Stimulated activated CD4-positive, alpha-beta T cell treated with anti-CD3 and anti-CD28 coated beads, Interleukin-2, amount 100 ng/mL, for 4 hours (primary cell): ENCODE measurements at regions not wholly inside any gene's neighbourhood (a gene's known extent, or its start where the extent isn't known, plus 50 kb on each side); places are given as distances from the start of the nearest gene placed in this dataset.

ENCODE experiments used
- DNase-seq: peaks from one replicate; pipeline ENCODE4 v3.0.0-alpha.2; 2020; ENCODE audit warnings: low read depth

DNA sequence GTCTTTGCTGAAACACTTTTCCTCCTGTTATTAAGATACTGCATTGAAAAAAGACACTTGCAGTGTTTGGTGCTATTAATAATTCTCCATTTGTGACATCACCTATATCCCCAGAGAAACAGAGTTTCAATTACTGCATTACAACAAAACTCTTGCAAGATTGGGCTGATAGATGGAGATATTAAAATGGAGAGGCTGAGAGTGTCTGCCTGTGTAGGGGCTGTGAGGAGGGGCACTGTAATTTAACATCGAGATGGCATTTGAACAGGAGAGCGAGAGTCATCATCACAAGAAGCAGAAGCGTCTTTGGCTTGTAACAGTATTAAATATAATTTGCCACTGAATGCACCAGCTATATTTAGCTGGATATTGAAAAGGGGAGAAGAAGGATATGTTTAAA is 316.5 kb downstream of the CDH26 start:
- DNase-seq, result no peak

DNA sequence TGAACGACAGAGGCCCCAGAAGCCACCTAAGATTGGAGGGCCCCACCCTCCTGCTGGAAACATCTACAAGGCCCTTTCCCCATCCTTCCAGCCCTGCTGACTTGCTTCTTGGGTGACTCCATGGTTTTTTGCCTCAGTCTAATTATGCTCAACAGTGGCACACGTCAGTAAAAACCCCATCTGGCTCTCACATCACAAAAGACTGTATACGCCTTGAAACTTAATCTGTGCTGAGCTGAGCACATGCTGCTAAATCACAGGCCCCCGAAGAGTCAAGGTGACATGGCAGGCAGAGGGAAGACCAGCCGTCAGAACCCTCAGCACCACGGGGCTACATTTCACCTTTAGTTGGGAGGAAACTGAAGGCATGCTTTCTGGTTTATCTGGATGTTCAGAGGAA is 323.1 kb downstream of the CDH26 start:
- no peak for DNase-seq

DNA sequence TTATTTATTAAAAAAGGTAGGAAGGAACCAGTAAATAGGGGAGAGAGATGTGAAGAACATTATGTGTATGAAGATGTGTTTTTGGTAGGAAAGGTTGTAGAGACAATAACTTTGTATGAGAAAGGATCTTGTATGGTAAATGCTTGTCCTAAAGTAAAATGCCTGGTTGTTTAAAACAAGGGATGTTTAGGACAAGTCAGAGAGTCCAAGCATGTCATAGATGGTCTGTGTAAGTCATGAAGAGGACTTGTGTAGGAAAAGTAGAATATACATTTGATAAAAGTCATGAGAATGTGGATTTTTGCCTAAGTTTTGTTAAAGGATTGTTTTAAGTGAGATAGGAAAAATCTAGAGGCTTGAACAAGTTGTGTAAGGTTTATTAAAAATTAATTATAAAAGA is 325.1 kb downstream of the CDH26 start:
- DNase-seq, result no peak

DNA sequence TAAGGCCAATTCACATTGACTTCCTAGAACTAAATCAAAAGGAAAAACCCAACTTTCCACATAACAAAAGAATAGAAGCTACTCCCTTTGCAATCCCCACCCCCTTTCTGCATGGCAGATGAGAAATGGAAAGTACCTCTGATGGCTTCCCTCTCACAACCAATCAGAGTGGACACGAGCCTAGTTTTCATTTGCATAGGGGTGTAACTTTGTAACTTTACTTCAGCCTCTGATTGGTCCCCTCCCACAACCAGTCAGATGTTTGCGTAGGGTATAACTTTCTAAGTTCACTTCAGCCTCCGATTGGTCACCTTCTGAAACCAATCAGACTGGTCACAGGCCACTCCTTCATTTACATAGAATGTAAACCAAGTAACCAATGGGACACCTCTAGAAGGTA is 328.5 kb downstream of the CDH26 start:
- no peak for DNase-seq

DNA sequence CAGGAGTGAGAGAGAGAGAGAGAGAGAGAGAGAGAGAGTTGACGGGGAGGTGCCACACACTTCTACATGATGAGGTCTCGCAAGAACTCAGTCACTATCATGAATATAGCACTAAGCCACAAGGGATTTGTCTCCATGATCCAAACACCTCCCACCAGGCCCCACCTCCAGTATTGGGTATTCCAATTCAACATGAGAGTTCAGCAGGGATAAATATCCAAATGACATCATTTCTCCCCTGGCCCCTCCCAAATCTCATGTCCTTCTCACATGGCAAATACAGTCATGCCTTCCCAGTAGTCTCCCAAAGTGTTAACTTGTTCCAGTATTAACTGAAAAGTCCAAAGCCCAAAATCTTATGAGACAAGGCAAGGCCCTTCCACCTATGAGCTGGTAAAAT is 330.7 kb downstream of the CDH26 start:
- no peak for DNase-seq

DNA sequence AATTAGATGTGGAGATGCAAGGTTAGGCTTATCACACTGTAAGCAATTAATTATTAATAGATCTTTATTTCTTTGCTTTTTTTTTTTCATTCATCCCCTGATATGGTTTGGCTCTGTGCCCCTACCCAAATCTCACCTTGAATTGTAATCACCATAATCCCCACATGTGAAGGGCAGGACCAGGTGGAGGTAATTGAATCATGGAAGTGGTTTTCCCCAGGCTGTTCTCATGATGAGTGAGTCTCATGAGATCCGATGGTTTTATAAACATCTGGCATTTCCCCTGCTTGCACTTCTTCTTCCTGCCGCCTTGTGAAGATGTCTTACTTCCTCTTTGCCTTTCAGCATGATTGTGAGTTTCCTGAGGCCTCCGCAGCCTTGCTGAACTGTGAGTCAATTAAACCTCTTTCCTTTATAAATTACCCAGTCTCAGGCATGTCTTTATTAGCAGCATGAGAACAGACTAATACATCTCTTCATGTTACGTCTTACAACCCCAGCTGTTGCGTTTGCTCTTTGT is 333.8 kb downstream of the CDH26 start:
- DNase-seq, result no peak

DNA sequence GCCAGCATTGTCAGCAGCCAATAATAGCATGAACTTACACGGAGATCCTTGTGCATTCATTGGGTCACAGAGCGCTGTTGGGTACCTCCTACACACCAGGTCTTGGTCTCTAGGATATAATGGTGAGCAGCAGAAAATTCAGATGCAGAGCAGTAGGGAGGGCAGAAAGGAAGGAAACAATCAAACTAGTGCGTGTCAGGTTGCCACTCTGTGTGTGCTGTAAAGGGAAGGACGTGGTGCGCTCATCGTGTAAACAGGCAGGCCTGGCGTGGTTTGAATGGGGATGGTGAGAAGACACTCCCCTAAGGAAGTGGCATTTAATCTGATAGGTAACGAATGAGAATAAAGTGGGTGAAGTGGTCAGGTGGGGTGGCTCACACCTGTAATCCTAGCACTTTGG is 336.4 kb downstream of the CDH26 start:
- no peak for DNase-seq

DNA sequence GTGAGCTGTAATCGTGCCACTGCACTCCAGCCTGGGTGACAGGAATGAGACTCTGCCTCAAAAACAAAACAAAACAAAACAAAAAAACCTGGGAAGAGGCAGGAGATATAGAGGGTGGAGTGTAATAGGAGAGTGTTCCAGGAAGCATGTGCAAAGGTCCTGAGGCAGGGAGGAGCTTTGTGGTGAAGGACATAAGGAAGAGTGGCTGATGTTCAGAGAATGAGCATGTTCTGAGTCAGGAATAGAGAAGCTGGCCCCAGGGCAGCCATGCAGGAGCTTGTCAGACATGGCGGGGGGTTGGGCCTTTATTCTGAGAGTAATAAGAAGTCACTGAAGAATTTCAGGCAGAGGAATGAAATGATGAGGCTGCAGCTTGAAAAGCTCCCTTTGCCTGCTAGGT is 337.0 kb downstream of the CDH26 start:
- no peak for DNase-seq

DNA sequence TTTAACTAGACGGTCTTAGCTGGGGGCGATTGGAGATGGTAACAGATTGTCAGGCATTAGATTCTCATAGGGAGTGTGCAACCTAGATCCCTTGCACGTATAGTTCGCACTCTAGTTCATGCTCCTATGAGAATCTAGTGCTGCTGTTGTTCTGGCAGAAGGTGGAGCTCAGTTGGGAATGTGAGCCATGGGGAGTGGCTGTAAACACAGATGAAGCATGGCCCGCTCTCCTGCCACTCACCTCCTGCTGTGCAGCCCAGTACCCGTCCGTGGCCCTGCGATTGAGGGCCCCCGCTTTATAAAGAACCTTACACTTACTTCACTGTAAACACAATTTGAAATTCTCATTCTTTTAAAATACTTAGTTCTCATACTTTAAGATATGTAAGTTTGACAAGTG is 339.4 kb downstream of the CDH26 start:
- no peak for DNase-seq

DNA sequence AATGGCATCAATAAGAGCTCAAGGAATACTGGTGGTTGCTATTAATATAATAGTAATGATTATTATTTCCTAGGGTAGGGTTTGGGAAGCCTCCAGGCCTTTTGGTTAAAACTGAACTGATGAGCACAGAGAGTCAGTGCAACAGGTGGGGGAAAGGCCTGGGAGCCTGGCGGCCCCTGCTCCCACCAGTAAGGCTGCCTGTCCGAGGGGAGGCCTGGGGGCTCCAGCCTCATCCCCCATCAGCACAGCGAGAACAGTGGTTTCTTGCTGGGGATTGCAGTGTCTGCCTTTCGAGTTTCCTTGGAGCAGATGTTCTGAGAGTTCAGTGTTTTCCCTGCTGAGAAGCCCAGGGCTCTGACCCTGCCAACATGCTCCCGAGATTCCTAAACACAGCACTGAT is 340.4 kb downstream of the CDH26 start:
- DNase-seq, result no peak

DNA sequence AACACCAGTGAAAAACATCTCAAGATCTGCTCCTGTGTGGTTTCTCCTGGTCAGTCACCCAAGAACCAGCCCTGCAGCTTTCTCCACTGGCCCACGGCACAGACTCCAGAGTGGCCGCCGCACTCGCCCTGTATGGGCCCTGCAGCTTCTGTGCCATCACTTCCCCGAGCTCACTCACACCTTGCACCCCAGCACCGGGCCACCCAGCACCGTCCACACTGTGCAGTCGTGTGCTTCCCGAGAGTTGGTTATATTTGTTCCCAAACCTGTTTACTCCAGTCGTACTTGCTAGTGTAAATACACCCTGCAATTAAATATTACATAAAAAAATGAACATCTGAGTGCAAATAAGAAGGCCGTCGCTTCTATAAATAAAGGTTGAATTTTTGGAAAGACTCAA is 341.7 kb downstream of the CDH26 start:
- no peak for DNase-seq

DNA sequence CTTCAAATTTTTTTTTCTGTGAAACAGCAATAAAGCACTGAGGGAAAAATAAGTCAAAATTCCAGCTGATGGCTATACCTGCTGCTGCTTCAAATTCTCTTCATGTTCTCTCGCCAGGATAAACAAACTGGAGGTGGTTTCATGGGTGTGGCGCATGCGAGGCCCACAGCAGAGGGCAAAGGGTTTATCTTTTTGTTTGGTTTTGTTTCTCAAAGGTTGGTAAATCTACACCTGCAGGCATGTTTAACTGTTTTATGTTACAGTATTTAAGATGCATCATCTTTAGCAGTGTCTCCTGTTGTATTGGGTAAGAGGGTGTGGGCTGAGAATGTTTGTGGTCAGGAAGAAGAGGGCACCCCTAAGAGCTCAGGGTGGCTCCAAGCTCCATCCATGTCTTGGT is 342.2 kb downstream of the CDH26 start:
- DNase-seq, result no peak

DNA sequence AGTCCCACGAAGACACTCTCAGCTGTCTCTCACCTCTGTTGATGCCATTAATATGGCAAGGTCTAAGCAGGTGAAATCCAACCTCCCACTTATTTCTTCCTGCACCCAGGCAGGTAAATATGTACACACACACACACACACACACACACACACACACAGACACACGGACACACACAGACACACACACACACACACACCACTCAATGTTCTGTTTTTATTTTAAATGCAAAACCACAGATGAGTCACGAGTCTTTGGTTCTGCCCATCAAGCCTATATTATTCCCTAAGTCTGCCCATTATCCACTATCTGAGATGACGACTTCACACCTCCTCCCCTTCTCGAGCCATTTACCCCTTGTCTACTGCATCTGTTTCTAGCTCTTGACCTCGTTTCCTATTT is 344.7 kb downstream of the CDH26 start:
- DNase-seq, result no peak

DNA sequence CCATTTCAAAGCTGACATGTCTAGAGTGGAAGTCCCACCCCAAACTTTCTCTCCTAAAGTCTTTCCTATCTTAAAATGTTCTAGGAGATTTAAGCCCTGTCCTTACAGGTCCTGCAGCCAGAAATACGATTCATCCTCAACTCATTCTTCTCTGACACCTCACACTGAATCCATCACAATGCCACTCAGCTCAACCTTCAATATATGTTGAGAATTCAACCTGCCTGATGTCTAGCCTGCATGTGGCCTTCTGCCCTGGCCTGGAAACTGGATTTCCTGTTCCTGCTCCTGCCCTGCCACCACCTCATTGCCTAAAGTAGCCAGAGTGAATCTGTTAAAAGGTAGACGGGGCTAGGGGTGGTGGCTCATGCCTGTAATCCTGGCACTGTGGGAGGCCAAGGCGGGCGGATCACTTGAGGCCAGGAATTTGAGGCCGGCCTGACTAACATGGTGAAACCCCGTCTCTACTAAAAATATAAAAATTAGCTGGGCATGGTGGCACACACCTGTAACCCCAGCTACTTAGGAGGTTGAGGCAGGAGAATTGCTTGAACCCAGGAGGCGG is 345.9 kb downstream of the CDH26 start:
- DNase-seq, result no peak

DNA sequence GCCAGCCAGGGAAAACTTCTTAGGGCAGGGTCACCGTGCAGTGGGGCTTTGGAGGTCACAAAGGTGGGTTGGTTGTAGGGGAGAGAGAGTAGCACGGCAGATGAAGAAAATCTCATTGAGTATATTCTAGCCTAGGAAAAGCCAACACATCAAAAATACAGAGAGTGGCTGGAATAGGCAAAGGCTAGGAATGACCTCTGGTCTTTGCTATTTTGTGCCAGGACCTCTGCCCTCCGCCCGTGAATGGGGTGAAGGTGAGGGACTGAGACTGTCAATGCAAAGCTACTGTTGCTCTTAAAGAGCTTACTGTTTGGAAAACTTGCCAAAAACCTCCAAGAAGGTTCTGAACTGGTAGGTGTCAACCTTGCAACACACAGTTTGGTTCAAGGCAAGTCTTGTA is 346.7 kb downstream of the CDH26 start:
- no peak for DNase-seq

DNA sequence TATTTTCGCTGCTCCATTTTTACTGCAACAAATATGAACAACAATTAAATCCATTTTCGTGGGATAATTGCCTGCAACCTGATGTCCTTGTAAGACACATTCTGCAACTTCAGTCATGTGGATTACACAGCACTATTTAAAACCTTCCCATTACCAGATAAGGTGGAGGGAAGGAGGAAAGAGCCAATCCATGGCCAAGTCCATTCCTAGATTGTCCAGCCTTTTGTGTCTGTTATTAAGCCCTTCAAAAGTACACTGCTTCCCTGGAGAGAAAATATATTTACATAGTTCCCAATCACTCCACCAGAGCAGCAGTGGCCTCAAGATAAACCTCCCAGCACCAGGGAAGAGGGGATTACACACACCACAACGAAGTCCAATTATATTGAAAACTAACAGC is 347.9 kb downstream of the CDH26 start:
- no peak for DNase-seq

DNA sequence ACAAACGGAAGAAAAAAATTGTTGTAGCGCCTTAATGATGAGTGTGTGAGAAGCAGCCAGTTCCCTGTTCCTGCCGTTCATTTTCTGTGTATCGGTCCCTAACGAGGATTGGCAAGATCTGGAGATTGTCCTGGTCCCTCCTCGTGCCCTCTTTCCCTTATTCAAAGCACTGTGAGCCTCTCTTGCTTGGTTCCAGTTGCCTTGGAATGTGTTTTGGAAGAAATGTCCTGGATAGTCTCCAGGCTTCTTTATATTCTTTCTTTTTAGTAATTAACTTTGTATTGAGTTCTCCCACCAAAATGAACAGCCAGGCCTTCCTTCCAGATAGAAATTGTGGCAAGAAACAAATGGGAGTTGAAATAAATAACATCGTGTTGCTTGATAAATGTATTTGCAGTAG is 348.3 kb downstream of the CDH26 start:
- DNase-seq, result no peak

DNA sequence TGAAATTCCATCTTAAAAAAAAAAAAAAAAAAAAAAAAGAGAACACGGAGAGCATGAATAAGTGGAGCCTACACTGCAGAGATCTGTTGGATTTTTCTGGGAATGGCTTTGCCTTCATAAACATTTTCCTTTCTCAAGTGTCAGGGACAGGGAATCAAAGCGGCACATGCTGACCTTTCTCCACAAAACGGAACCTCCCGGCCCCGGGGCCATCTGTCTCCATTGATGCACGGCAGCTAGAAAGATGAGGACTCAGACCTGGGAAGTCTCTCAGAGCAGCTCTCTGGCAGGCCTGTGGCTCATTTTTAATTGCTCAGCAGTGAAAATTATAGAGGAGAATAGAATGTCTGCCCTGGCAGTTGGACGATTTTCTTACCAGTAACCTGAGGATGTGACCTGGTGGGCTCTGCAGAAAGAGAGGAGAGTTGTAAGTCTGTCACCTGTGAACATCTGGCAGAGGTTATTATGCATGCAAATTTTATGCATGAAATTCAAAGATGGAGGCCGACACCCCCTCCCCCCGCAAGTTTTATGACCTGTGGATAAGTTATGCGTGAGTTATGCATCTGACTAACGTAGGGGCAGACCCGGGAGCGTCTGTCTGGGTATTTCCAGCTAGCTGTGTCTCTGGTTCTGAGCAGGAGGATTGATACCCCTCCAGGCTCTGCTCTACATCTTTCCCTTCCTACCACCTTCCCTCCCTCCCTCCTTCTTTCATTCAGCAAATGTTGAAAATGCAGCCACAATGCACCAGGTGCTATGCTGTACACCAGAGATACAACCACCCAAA is 352.5 kb downstream of the CDH26 start:
- no peak for DNase-seq

DNA sequence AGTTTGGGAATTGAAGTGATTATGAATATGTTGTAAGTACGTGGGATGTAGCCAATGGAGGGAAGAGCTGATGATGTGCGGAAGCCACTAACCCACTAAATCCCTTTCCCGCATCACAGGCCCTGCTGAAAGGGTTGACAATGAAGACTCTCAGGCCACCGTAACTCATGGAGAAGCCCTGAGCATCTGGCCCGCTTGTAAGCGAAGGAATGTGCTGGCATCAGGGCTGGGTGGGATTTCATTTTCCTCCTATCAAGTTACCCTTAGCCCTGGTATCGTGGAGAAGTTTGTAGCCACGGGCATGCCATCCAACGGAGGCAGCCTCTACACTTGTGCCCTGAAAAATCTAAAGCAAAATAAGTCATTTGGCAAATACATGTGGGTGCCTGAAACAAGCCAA is 355.0 kb downstream of the CDH26 start:
- DNase-seq, result no peak

DNA sequence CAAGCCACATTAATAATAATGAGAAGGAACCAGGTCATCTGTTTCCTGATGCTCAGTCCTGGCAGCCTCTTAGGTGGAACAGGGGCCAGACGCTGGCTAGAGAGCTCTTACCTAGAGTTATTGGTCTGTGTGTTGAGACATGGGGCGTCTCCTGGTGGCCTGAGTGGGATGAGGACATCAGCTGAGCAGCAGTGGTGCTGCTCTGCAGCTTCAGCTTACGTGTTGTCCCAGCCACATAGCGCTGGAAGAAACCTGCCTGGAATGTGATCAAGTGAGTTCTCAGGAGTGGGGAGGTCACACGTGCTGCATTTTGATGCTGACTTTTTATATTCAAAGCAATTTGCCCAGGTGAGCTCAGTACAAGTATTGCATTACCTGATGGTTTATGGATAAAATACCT is 355.4 kb downstream of the CDH26 start:
- DNase-seq, result no peak

DNA sequence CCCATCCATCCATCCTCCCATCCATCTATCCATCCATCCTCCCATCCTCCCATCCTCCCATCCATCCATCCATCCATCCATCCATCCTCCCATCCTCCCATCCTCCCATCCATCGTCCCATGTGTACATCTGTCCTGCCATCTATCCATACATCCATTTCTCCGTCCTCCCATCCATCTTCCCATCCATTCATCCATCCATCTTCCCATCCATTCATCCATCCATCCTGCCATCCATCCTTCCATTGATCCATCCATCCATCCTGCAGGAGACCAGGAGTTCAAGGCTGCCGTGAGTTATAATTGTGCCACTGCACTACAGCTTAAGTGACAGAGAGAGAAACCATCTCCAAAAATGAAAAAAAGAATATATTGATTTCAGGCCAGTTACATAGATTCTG is 356.5 kb downstream of the CDH26 start:
- DNase-seq, result no peak

DNA sequence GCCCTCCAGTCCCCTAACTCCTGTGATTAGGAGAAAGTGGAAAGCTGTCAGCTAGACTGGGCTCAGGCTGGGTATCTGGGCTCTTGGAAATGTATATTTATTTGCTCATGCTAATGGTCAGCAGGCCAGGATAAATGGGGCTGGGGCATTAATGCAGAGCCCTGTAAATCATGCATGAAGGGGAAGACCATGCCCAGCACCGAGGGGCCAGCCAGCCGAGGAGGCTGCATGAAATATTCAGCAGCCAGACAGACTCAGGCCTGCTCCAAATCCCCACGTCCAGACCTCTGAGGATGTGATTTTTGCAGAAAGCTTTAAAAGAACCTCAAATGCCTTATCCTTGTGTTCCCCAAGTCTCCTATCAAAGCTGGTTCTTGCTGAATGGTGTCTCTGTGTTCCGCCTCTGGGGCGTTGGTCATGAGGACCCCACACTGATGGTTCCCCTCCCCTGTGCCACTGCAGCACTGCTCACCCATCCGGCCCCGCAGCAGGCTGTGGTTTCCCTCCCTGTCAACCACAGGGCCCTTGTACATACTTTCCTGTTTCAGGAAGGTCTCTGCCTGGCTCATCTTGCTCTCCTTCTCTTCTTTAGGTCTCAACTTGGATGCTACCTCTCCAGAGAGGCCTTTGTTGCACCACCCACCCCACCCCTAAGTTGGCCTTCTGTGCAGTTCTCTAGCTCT is 358.4 kb downstream of the CDH26 start:
- DNase-seq, result no peak

DNA sequence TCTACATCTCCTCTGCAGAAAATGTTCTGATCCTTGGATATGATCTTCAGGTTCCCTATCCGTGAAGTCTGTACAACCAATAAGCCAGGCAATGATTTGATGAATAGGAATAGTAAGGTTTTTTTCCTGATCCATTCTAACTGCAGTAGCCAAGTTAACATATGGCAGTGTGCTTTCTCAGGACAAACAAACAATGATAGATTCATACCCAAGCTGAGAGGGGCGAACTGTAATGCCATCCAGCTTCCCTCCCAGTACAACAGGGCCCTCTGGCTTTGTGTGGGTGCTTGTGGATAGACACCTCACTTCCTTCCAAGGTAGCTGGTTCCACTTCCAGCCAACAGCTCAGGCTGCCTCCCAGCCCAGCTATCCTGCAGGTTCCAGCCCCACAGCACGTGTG is 359.2 kb downstream of the CDH26 start:
- DNase-seq, result no peak
